ENCODE measurements at regions not wholly inside any gene's neighbourhood (a gene's known extent, or its start where the extent isn't known, plus 50 kb on each side); places are given as distances from the start of the nearest gene placed in this dataset.
"Not testable (repeated sequence)": the region's sequence is repeated elsewhere in the genome, so short reads cannot be mapped to it uniquely, and the experiment has no call there.

DNA sequence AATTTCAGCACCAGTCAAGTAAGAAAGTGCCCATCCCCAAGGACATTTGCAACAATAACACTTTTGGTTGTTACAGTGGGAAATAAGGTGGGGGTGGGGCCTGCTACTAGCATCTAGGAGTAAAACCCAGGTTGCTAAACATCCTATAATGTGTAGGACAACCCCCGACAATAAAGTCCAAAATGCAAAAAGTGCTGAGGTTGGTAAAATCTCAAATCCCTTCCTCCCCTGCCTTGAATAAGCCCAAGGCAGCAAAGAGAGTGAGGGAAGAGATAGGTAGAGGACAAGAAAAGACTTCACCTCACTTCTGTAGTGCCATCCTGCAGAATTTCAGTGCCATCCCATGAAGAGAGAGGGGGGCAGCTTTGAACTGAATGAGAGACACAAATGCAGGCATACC, 117.5 kb upstream of the NIPBL start:
- H3K4me1 ChIP-seq (ENCODE audit: control insufficient read depth, insufficient read depth, low read length, poor library complexity, severe bottlenecking): no peaks in the 10 kb centered on the region
- no peaks in the 10 kb centered on the region for H3K36me3 ChIP-seq (ENCODE audit: control insufficient read depth, insufficient read depth, low read length)
- H3K9me3 ChIP-seq (ENCODE audit: control insufficient read depth, low read length): no peaks in the 10 kb centered on the region
- WGBS, 2 experiments (ENCODE audit: insufficient coverage in 2 of 2): no CpG with 5 or more reads among the region's 1 CpG
- no peak overlapping the region for H3K4me3 ChIP-seq (ENCODE audit: extremely low read depth, insufficient read depth, low read length, poor library complexity, severe bottlenecking)
- no peak overlapping the region for H3K27ac ChIP-seq (ENCODE audit: low read depth, low read length, severe bottlenecking)

DNA sequence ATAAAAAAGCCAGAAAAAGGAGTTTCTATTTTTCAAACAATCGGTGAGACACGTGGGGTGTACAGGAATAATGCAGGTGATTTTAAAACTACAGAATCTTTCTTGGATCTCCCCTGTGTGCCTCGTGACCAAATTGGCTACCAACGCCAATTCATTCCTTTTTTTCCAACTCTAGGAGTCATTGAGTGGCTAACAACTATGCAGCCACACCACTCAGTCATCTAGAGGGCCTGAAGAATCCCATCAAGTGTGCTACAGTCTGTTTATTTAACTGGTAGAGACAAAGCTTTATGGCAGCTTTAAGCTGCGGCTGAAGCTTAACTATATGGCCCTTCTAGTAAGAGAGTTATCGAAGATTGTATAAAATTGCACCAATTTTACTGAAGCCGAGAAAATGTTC, 113.1 kb upstream of the NIPBL start:
- H3K36me3 ChIP-seq (ENCODE audit: control insufficient read depth, insufficient read depth, low read length): no peaks in the 10 kb centered on the region
- 83 to 88% methylated on average over 5 to 6 of the region's 7 CpGs for WGBS, 2 experiments (ENCODE audit: insufficient coverage in 2 of 2)
- H3K9me3 ChIP-seq (ENCODE audit: control insufficient read depth, low read length): no peaks in the 10 kb centered on the region
- H3K27ac ChIP-seq (ENCODE audit: low read depth, low read length, severe bottlenecking): no peak overlapping the region
- H3K4me1 ChIP-seq (ENCODE audit: control insufficient read depth, insufficient read depth, low read length, poor library complexity, severe bottlenecking): no peaks in the 10 kb centered on the region
- H3K4me3 ChIP-seq (ENCODE audit: extremely low read depth, insufficient read depth, low read length, poor library complexity, severe bottlenecking): no peak overlapping the region

- no peaks in the 10 kb centered on the region for H3K9me3 ChIP-seq (ENCODE audit: control insufficient read depth, low read length)
- H3K27ac ChIP-seq (ENCODE audit: low read depth, low read length, severe bottlenecking): no peak overlapping the region
- no CpG with 5 or more reads among the region's 2 CpGs for WGBS, 2 experiments (ENCODE audit: insufficient coverage in 2 of 2)
- H3K36me3 ChIP-seq (ENCODE audit: control insufficient read depth, insufficient read depth, low read length): no peaks in the 10 kb centered on the region
- H3K4me3 ChIP-seq (ENCODE audit: extremely low read depth, insufficient read depth, low read length, poor library complexity, severe bottlenecking): no peak overlapping the region
- no peaks in the 10 kb centered on the region for H3K4me1 ChIP-seq (ENCODE audit: control insufficient read depth, insufficient read depth, low read length, poor library complexity, severe bottlenecking)
These were observed 110.7 kb upstream of the NIPBL start for GRCh38 chr5:36765876-36766275.

GRCh38 chr5:36766981-36767380, 109.6 kb upstream of the NIPBL start:
- Histone ChIP-seq H3K36me3 (ENCODE audit: control insufficient read depth, insufficient read depth, low read length) (no peaks in the 10 kb centered on the region), H3K9me3 (ENCODE audit: control insufficient read depth, low read length) (no peaks in the 10 kb centered on the region), H3K4me3 (ENCODE audit: extremely low read depth, insufficient read depth, low read length, poor library complexity, severe bottlenecking) (no peak overlapping the region), H3K4me1 (ENCODE audit: control insufficient read depth, insufficient read depth, low read length, poor library complexity, severe bottlenecking) (no peaks in the 10 kb centered on the region), H3K27ac (ENCODE audit: low read depth, low read length, severe bottlenecking) (no peak overlapping the region)
- 83 to 100% methylated on average over 1 of the region's 1 CpG for WGBS, 2 experiments (ENCODE audit: insufficient coverage in 2 of 2)

- Histone ChIP-seq H3K36me3 (ENCODE audit: control insufficient read depth, insufficient read depth, low read length) (no peaks in the 10 kb centered on the region), H3K27ac (ENCODE audit: low read depth, low read length, severe bottlenecking) (no peak overlapping the region), H3K4me1 (ENCODE audit: control insufficient read depth, insufficient read depth, low read length, poor library complexity, severe bottlenecking) (no peaks in the 10 kb centered on the region), H3K9me3 (ENCODE audit: control insufficient read depth, low read length) (no peaks in the 10 kb centered on the region), H3K4me3 (ENCODE audit: extremely low read depth, insufficient read depth, low read length, poor library complexity, severe bottlenecking) (no peak overlapping the region)
- 100% methylated on average over 1 of the region's 2 CpGs; no CpG with 5 or more reads in 1 of the 2 experiments for WGBS, 2 experiments (ENCODE audit: insufficient coverage in 2 of 2)
These were observed 108.1 kb upstream of the NIPBL start for GRCh38 chr5:36768450-36768849.

DNA sequence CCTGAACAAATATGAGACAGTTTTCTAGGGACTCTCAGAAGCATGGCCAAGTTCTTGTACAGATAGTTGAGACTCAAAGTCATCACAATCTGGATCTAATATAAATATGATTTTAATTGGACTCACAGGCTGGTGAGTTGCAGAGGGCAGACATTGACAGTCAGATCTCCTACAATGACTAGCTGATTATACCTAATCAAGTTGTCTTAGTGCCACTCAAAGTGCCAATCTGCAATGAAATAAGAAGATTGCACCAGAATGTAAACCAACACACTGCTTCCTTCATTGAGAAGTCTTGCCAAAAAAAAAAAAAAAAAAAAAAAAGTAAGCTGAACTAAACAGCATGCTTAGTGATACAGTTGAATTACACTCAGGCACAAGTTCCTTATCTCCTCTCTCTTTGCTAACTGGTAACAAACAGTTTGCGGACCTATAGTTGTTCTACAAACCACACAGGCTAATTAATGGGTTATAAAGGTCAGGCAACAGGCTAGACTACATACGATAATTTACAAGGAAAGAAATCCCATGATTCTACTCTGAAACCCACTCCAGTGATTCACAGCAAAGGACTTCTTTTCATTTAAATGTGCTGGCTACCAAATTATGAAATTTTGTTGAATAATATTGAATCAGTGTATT, 107.3 kb upstream of the NIPBL start:
- H3K4me1 ChIP-seq (ENCODE audit: control insufficient read depth, insufficient read depth, low read length, poor library complexity, severe bottlenecking): no peaks in the 10 kb centered on the region
- WGBS, 2 experiments (ENCODE audit: insufficient coverage in 2 of 2): 86% methylated on average over 1 of the region's 2 CpGs; no CpG with 5 or more reads in 1 of the 2 experiments
- no peak overlapping the region for H3K4me3 ChIP-seq (ENCODE audit: extremely low read depth, insufficient read depth, low read length, poor library complexity, severe bottlenecking)
- H3K27ac ChIP-seq (ENCODE audit: low read depth, low read length, severe bottlenecking): no peak overlapping the region
- no peaks in the 10 kb centered on the region for H3K9me3 ChIP-seq (ENCODE audit: control insufficient read depth, low read length)
- H3K36me3 ChIP-seq (ENCODE audit: control insufficient read depth, insufficient read depth, low read length): no peaks in the 10 kb centered on the region

DNA sequence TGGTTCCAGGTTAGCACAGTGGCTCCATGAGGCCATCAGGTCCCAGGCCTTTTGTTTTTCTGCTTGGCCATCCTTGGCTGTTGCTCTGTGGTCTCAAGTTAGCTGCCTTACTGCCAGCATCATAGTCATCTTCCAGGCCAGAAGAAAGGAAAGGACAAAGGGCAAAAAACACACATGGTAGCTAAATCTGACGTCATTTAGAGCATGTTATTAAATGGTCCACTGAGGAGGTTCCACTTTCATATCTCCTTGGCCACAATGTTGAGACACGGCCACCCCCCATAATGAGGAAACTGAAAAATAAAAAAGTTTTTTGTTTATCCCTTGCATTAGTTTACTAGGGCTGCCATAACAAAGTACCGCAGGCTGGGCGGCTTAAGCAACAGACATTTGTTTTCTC, 106.4 kb upstream of the NIPBL start:
- WGBS, 2 experiments (ENCODE audit: insufficient coverage in 2 of 2): 92 to 97% methylated on average over 2 to 3 of the region's 4 CpGs
- no peaks in the 10 kb centered on the region for H3K9me3 ChIP-seq (ENCODE audit: control insufficient read depth, low read length)
- no peaks in the 10 kb centered on the region for H3K36me3 ChIP-seq (ENCODE audit: control insufficient read depth, insufficient read depth, low read length)
- H3K27ac ChIP-seq (ENCODE audit: low read depth, low read length, severe bottlenecking): no peak overlapping the region
- H3K4me3 ChIP-seq (ENCODE audit: extremely low read depth, insufficient read depth, low read length, poor library complexity, severe bottlenecking): no peak overlapping the region
- H3K4me1 ChIP-seq (ENCODE audit: control insufficient read depth, insufficient read depth, low read length, poor library complexity, severe bottlenecking): no peaks in the 10 kb centered on the region

GRCh38 chr5:36772276-36773140, 104.1 kb upstream of the NIPBL start:
- Histone ChIP-seq H3K9me3 (ENCODE audit: control insufficient read depth, low read length) (no peaks in the 10 kb centered on the region), H3K4me1 (ENCODE audit: control insufficient read depth, insufficient read depth, low read length, poor library complexity, severe bottlenecking) (no peaks in the 10 kb centered on the region), H3K36me3 (ENCODE audit: control insufficient read depth, insufficient read depth, low read length) (no peaks in the 10 kb centered on the region), H3K4me3 (ENCODE audit: extremely low read depth, insufficient read depth, low read length, poor library complexity, severe bottlenecking) (no peak overlapping the region), H3K27ac (ENCODE audit: low read depth, low read length, severe bottlenecking) (no peak overlapping the region)
- 68 to 100% methylated on average over 2 of the region's 3 CpGs for WGBS, 2 experiments (ENCODE audit: insufficient coverage in 2 of 2)

DNA sequence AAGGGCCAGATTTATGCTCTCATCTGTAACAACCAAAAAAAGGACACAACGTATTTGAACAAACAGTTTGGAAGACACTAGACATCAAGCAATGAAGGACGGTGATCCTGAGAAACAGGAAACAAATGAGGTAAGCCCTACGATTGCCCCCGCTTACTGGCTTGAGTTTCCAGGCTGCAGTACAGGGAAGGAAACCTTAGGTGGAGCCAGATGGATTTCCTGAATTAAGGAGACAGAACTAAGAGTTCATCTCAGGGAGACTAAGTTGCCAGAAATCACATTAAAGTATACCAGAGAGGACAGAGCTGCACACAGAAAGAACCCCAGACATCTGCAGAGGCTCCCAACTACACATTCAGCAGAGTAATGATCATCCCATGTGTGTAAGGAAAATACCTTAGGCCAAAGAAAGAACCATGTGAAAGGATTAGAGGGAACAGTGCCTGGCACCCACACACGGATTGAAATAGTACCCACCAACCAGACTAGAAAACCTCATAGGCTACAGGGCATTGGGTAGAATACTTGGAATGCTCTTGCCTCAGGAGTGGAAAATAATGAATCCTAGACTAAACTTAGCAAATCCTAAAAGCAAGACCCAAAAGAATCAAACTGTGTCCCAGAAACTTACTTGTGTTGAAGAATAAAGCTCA, 99.3 kb upstream of the NIPBL start:
- H3K36me3 ChIP-seq (ENCODE audit: control insufficient read depth, insufficient read depth, low read length): no peaks in the 10 kb centered on the region
- no peaks in the 10 kb centered on the region for H3K4me1 ChIP-seq (ENCODE audit: control insufficient read depth, insufficient read depth, low read length, poor library complexity, severe bottlenecking)
- WGBS, 2 experiments (ENCODE audit: insufficient coverage in 2 of 2): 26 to 39% methylated on average over 4 of the region's 5 CpGs
- peaks cover 3% of the 10 kb centered on the region for H3K9me3 ChIP-seq (ENCODE audit: control insufficient read depth, low read length)
- no peak overlapping the region for H3K27ac ChIP-seq (ENCODE audit: low read depth, low read length, severe bottlenecking)
- no peak overlapping the region for H3K4me3 ChIP-seq (ENCODE audit: extremely low read depth, insufficient read depth, low read length, poor library complexity, severe bottlenecking)

DNA sequence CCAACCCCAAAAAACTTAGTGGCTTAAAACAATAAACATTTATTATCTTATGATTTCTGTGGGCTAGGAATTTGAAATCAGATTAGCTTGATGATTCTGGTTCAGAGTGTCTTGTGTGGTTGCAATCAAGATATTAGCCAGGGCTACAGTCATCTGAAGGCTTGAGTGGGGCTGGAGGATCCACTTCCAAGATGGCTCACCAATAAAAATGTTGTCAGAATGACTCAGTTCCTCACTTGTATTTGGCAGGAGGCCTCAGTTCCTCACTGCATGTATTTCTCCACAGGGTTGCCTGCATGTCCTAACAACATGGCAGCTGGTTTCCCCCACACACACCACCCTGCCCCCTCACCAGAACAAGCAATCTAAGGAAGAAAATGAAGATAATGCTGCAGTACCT, 98.2 kb upstream of the NIPBL start:
- H3K27ac ChIP-seq (ENCODE audit: low read depth, low read length, severe bottlenecking): no peak overlapping the region
- no peaks in the 10 kb centered on the region for H3K4me1 ChIP-seq (ENCODE audit: control insufficient read depth, insufficient read depth, low read length, poor library complexity, severe bottlenecking)
- H3K4me3 ChIP-seq (ENCODE audit: extremely low read depth, insufficient read depth, low read length, poor library complexity, severe bottlenecking): no peak overlapping the region
- peaks cover 3% of the 10 kb centered on the region for H3K9me3 ChIP-seq (ENCODE audit: control insufficient read depth, low read length)
- no peaks in the 10 kb centered on the region for H3K36me3 ChIP-seq (ENCODE audit: control insufficient read depth, insufficient read depth, low read length)

- H3K9me3 ChIP-seq (ENCODE audit: control insufficient read depth, low read length); H3K27ac ChIP-seq (ENCODE audit: low read depth, low read length, severe bottlenecking); H3K36me3 ChIP-seq (ENCODE audit: control insufficient read depth, insufficient read depth, low read length); H3K4me1 ChIP-seq (ENCODE audit: control insufficient read depth, insufficient read depth, low read length, poor library complexity, severe bottlenecking); H3K4me3 ChIP-seq (ENCODE audit: extremely low read depth, insufficient read depth, low read length, poor library complexity, severe bottlenecking): not testable (repeated sequence)
- WGBS, 2 experiments (ENCODE audit: insufficient coverage in 2 of 2): 90 to 92% methylated on average over 19 to 20 of the region's 26 CpGs
These were observed 94.0 kb upstream of the NIPBL start for GRCh38 chr5:36782612-36783011.
